ENCODE measurements at regions not wholly inside any gene's neighbourhood (a gene's known extent, or its start where the extent isn't known, plus 50 kb on each side); places are given as distances from the start of the nearest gene placed in this dataset.

DNA sequence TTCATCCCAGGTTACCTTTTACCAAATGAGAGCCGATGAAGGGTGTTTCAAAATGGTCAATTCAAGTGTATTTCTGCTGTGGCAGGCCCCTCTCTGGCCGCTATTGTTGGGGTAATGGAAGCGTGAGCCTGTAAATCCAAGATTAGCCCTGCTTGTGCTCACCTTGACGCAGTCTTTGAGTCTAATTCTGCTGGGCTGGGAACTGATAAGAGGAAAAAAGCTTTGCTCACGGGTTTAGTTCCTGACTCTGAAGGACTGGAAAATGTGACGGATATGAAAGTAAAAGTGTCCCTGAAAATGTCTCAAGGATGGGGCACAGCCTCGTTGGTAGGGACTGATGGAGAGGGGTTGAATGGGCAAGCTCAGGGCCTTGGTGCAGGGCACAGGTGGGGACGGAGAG, 125.9 kb upstream of the GALNT2 start:
- Histone ChIP-seq H3K9ac (ENCODE audit: control insufficient read depth, extremely low read depth, insufficient read depth, low read length) (no peak overlapping the region), H3K4me1 (ENCODE audit: control insufficient read depth, extremely low read depth, insufficient read depth, low read length) (no peaks in the 10 kb centered on the region), H3K4me2 (ENCODE audit: control insufficient read depth, extremely low read depth, insufficient read depth, low read depth, low read length) (no peak overlapping the region), H3K36me3 (ENCODE audit: control insufficient read depth in 2 of 2, extremely low read depth in 1 of 2, insufficient read depth in 2 of 2, low read length in 2 of 2) (no peaks in the 10 kb centered on the region), H3K27ac (ENCODE audit: control insufficient read depth, insufficient read depth, low read length) (no peak overlapping the region), H3K79me2 (ENCODE audit: control insufficient read depth, insufficient read depth, low read length) (no peaks in the 10 kb centered on the region), H3K27me3 (ENCODE audit: control insufficient read depth, extremely low read depth, insufficient read depth, low read length) (peaks cover 4% of the 10 kb centered on the region), H3K9me3 (ENCODE audit: control insufficient read depth, low read depth, low read length) (no peaks in the 10 kb centered on the region), H4K20me1 (ENCODE audit: control insufficient read depth, extremely low read depth, insufficient read depth, low read length) (no peaks in the 10 kb centered on the region), H2AFZ (ENCODE audit: control insufficient read depth, low read length) (no peak overlapping the region), H3K4me3 (ENCODE audit: control insufficient read depth in 2 of 3, extremely low read depth in 1 of 3, insufficient read depth in 2 of 3, low read depth in 1 of 3, low read length in 3 of 3) (no peak overlapping the region), H3K9me1 (ENCODE audit: control insufficient read depth, extremely low read depth, insufficient read depth, low read length) (no peaks in the 10 kb centered on the region)
- no peak for DNase-seq (ENCODE audit: low read depth, low spot score)
- dilution Hi-C loops (cut with MboI; ENCODE audit: extremely low pct_ligation_motif_present, low sequenced_read_pairs), result no loop called here
- no peak for TF ChIP-seq EZH2 (IDR thresholded peaks at IDR 0.05; ENCODE audit: low read length)
- TF ChIP-seq, protein P1, sequence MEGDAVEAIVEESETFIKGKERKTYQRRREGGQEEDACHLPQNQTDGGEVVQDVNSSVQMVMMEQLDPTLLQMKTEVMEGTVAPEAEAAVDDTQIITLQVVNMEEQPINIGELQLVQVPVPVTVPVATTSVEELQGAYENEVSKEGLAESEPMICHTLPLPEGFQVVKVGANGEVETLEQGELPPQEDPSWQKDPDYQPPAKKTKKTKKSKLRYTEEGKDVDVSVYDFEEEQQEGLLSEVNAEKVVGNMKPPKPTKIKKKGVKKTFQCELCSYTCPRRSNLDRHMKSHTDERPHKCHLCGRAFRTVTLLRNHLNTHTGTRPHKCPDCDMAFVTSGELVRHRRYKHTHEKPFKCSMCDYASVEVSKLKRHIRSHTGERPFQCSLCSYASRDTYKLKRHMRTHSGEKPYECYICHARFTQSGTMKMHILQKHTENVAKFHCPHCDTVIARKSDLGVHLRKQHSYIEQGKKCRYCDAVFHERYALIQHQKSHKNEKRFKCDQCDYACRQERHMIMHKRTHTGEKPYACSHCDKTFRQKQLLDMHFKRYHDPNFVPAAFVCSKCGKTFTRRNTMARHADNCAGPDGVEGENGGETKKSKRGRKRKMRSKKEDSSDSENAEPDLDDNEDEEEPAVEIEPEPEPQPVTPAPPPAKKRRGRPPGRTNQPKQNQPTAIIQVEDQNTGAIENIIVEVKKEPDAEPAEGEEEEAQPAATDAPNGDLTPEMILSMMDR (optimal IDR thresholded peaks at IDR 0.05 in 1 of 3, IDR thresholded peaks at IDR 0.05 in 1 of 3, conservative IDR thresholded peaks at IDR 0.05 in 1 of 3; ENCODE audit: extremely low read depth in 1 of 3, insufficient read depth in 2 of 3, low read length in 3 of 3), result no peak
- FAIRE-seq, result no peak

DNA sequence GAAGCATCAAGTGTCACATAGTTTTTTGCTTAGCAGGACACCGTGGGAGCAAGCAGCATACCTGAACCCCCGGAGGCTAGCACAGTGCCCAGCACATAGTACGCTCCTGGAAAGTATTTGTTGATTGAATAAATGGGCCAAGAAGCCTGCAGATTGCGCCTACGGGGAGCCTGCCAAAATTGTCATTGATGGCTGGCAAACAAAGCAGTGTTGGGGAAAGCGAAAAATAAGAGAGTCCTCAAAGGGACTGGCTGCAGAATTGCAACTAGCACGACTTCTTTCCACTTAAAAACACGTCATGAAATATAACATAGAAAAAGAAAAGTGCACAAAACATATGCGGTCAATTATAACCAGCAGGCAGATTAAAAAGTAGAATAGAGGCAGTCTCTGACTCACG, 125.2 kb upstream of the GALNT2 start:
- FAIRE-seq (no peak), DNase-seq (ENCODE audit: low read depth, low spot score) (no peak)
- no peaks in the 10 kb centered on the region for H3K4me1 ChIP-seq (ENCODE audit: control insufficient read depth, extremely low read depth, insufficient read depth, low read length)
- no peaks in the 10 kb centered on the region for H3K9me3 ChIP-seq (ENCODE audit: control insufficient read depth, low read depth, low read length)
- H3K9me1 ChIP-seq (ENCODE audit: control insufficient read depth, extremely low read depth, insufficient read depth, low read length), result no peaks in the 10 kb centered on the region
- no peak overlapping the region for H3K4me3 ChIP-seq (ENCODE audit: control insufficient read depth in 2 of 3, extremely low read depth in 1 of 3, insufficient read depth in 2 of 3, low read depth in 1 of 3, low read length in 3 of 3)
- no peak overlapping the region for H3K9ac ChIP-seq (ENCODE audit: control insufficient read depth, extremely low read depth, insufficient read depth, low read length)
- H4K20me1 ChIP-seq (ENCODE audit: control insufficient read depth, extremely low read depth, insufficient read depth, low read length), result no peaks in the 10 kb centered on the region
- TF ChIP-seq, protein P1 (optimal IDR thresholded peaks at IDR 0.05 in 1 of 3, IDR thresholded peaks at IDR 0.05 in 1 of 3, conservative IDR thresholded peaks at IDR 0.05 in 1 of 3; ENCODE audit: extremely low read depth in 1 of 3, insufficient read depth in 2 of 3, low read length in 3 of 3), result no peak
- no peak for TF ChIP-seq EZH2 (IDR thresholded peaks at IDR 0.05; ENCODE audit: low read length)
- no peaks in the 10 kb centered on the region for H3K36me3 ChIP-seq (ENCODE audit: control insufficient read depth in 2 of 2, extremely low read depth in 1 of 2, insufficient read depth in 2 of 2, low read length in 2 of 2)
- no peak overlapping the region for H3K27ac ChIP-seq (ENCODE audit: control insufficient read depth, insufficient read depth, low read length)
- dilution Hi-C loops (cut with MboI; ENCODE audit: extremely low pct_ligation_motif_present, low sequenced_read_pairs), result no loop called here
- H2AFZ ChIP-seq (ENCODE audit: control insufficient read depth, low read length), result no peak overlapping the region
- peaks cover 4% of the 10 kb centered on the region for H3K27me3 ChIP-seq (ENCODE audit: control insufficient read depth, extremely low read depth, insufficient read depth, low read length)
- H3K79me2 ChIP-seq (ENCODE audit: control insufficient read depth, insufficient read depth, low read length), result no peaks in the 10 kb centered on the region
- H3K4me2 ChIP-seq (ENCODE audit: control insufficient read depth, extremely low read depth, insufficient read depth, low read depth, low read length), result no peak overlapping the region

Measured in keratinocyte (primary cell).